A673 (cell line): ENCODE measurements at regions not wholly inside any gene's neighbourhood (a gene's known extent, or its start where the extent isn't known, plus 50 kb on each side); places are given as distances from the start of the nearest gene placed in this dataset.

Source experiments
- BruUV-seq: library from RNA; stranded (reverse); fragments of 400-500 nt; replicated peaks from 2 replicates; lab custom pipeline; 2021; lab: Mats Ljungman, UMichigan
- CTCF ChIA-PET: fragments of 300-600 bp; sonication (Branson Sonifier 250); formaldehyde crosslinking; loops from one replicate; lab custom pipeline; 2022; ENCODE audit warnings: antibody characterized with exemption; lab: Charles Lee
- POLR2A ChIA-PET: fragments of 300-600 bp; sonication (Branson Sonifier 250); formaldehyde crosslinking; loops from one replicate; lab custom pipeline; 2022; ENCODE audit warnings: antibody characterized with exemption; ENCODE audit not compliant: low non-redundant PET; lab: Charles Lee
- DNase-seq: peaks from one replicate; pipeline ENCODE4 v3.0.0-alpha.2; 2015; ENCODE audit warnings: low spot score
- H3K27ac ChIP-seq: fragments of 200-600 bp; sonication (generic); 2 replicates; pipeline ENCODE4 v1.5.1; 2016; ENCODE audit warnings: mixed run types, low read depth, mild to moderate bottlenecking, mixed read lengths, antibody characterized with exemption, low read length; ENCODE audit not compliant: poor library complexity, severe bottlenecking
- H3K27me3 ChIP-seq: fragments of 200-600 bp; sonication (generic); replicated peaks from 2 replicates; pipeline ENCODE4 v1.6.1; 2017; ENCODE audit warnings: mixed run types, low read depth, mild to moderate bottlenecking, mixed read lengths, antibody characterized with exemption, low read length; ENCODE audit not compliant: insufficient read depth, poor library complexity
- H3K36me3 ChIP-seq: fragments of 200-600 bp; sonication (generic); 2 replicates; pipeline ENCODE4 v1.6.1; 2016; ENCODE audit warnings: mixed run types, mild to moderate bottlenecking, mixed read lengths, antibody characterized with exemption, low read length; ENCODE audit not compliant: insufficient read depth, poor library complexity, severe bottlenecking
- H3K4me1 ChIP-seq: fragments of 200-600 bp; sonication (generic); 2 replicates; pipeline ENCODE4 v1.6.1; 2017; ENCODE audit warnings: mixed run types, mild to moderate bottlenecking, mixed read lengths, antibody characterized with exemption, low read length; ENCODE audit not compliant: insufficient read depth, poor library complexity, severe bottlenecking
- H3K4me3 ChIP-seq: fragments of 200-600 bp; sonication (generic); 2 replicates; pipeline ENCODE4 v1.5.1; 2016; ENCODE audit warnings: low read depth, mixed run types, mild to moderate bottlenecking, mixed read lengths, low read length; ENCODE audit not compliant: poor library complexity, severe bottlenecking
- H3K9me3 ChIP-seq: fragments of 200-600 bp; sonication (generic); 2 replicates; pipeline ENCODE4 v1.6.1; 2016; ENCODE audit warnings: mixed run types, low read depth, mild to moderate bottlenecking, mixed read lengths, antibody characterized with exemption, low read length; ENCODE audit not compliant: poor library complexity, severe bottlenecking
- CTCF ChIP-seq: fragments of 300-800, 200-600 bp; sonication (generic); conservative IDR thresholded peaks from 2 replicates; pipeline ENCODE4 v1.5.1; 2017; ENCODE audit warnings: low read depth, mild to moderate bottlenecking, antibody characterized with exemption, low read length, moderate library complexity, mixed read lengths
- EZH2 ChIP-seq: fragments of 200-600 bp; sonication (generic); IDR thresholded peaks from 2 replicates; pipeline ENCODE4 v1.6.1; 2017; ENCODE audit warnings: borderline replicate concordance, low read depth, mild to moderate bottlenecking, mixed read lengths, antibody characterized with exemption, low read length; ENCODE audit not compliant: poor library complexity, severe bottlenecking
- intact Hi-C: fragments of 100-400 bp; cut with micrococcal nuclease; formaldehyde crosslinking; loops from one replicate; pipeline ENCODE4 v1.10.0; 2022; ENCODE audit not compliant: unreplicated experiment

DNA sequence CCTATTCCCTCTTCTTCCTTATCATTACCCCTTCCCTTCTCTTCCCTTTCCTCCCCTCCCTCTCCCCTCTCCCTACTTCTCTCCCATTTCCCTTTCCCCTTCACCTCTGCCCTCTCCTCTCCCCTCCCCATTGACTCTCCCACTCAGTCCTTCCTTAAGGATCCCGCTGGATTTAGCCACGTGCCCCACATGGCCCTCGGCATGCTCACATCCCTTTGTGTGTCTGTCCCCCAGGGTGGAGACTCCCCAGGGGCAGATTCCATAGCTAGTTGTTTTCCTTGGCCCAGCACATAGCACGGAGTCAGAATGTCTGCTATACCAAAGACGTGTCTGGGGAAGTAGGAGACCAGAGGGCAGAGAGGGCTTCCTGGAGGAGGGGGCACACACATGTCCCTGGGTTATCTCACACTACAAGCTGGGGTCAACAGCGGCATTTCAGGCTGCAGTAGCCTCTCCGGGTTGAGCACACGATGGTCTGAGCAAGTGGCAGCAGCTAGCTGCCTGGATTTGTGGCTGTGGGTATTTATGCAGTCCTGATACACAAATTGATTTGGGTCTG, 487.0 kb downstream of the TBC1D22A start:
- intact Hi-C loops: no loop called here
- H3K36me3 ChIP-seq: no peaks in the 10 kb centered on the region
- no peaks in the 10 kb centered on the region for H3K9me3 ChIP-seq

DNA sequence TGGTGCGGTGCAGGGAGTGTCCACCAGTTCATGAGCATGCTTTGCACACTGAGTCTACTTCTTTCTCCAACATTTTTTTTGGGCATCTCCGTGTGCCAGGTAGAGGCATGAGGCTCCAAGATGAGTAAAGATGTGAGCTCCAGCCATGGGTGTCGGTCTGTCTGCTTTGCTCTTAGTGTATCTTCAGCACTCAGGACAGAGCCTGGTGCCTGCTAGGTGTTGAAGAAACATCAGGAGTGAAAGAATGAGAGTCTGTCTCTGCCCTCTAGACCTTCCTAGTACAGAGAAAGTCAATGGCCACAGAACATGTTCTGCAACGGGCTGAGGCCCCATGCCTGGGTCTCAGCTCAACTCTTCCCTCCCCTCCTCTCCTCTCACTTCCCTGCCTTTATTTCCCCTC, 486.5 kb downstream of the TBC1D22A start:
- Histone ChIP-seq H3K4me3 (no peak overlapping the region), H3K27ac (no peak overlapping the region), H3K36me3 (no peaks in the 10 kb centered on the region), H3K27me3 (peaks cover 33% of the 10 kb centered on the region), H3K9me3 (no peaks in the 10 kb centered on the region), H3K4me1 (no peaks in the 10 kb centered on the region)
- no peak for TF ChIP-seq CTCF
- no peak for TF ChIP-seq EZH2
- no TSS peak for BruUV-seq
- CTCF ChIA-PET: no interaction called here
- intact Hi-C loops: no loop called here
- no peak for DNase-seq
- POLR2A ChIA-PET: no interaction called here

More for the DNA sequence above, 487.0 kb downstream of the TBC1D22A start:
- no peak overlapping the region for H3K27ac ChIP-seq
- H3K27me3 ChIP-seq: peaks cover 33% of the 10 kb centered on the region
- BruUV-seq: no TSS peak
- H3K4me1 ChIP-seq: no peaks in the 10 kb centered on the region
- no peak for TF ChIP-seq EZH2
- no peak for TF ChIP-seq CTCF
- POLR2A ChIA-PET: no interaction called here
- no peak overlapping the region for H3K4me3 ChIP-seq
- no peak for DNase-seq
- CTCF ChIA-PET: no interaction called here

- no peaks in the 10 kb centered on the region for H3K9me3 ChIP-seq
- no peak overlapping the region for H3K27ac ChIP-seq
- no TSS peak for BruUV-seq
- no peak for TF ChIP-seq CTCF
- no peak for TF ChIP-seq EZH2
- ChIA-PET POLR2A (no interaction called here), CTCF (no interaction called here)
- peaks cover 38% of the 10 kb centered on the region for H3K27me3 ChIP-seq
- no peaks in the 10 kb centered on the region for H3K4me1 ChIP-seq
- intact Hi-C loops: no loop called here
- no peaks in the 10 kb centered on the region for H3K36me3 ChIP-seq
- no peak overlapping the region for H3K4me3 ChIP-seq
- DNase-seq: no peak
Observed at GRCh38 chr22:47247579-47248240, 485.3 kb downstream of the TBC1D22A start.
